ENCODE measurements at regions not wholly inside any gene's neighbourhood (a gene's known extent, or its start where the extent isn't known, plus 50 kb on each side); places are given as distances from the start of the nearest gene placed in this dataset.

GRCh38 chr1:168832661-168833060 lies 103.7 kb upstream of the DPT start:
- no peak overlapping the region for H3K9ac ChIP-seq (ENCODE audit: low read length in 3 of 3)

GRCh38 chr1:168833362-168833761 lies 104.4 kb upstream of the DPT start:
- intact Hi-C loops (cut with DNase I), result no loop called here
- Histone ChIP-seq H3K36me3 (ENCODE audit: control insufficient read depth in 2 of 3, insufficient read depth in 3 of 3, low read length in 3 of 3) (no peaks in the 10 kb centered on the region), H3K4me1 (ENCODE audit: control insufficient read depth in 2 of 3, insufficient read depth in 2 of 3, low read depth in 1 of 3, low read length in 3 of 3) (peaks cover 0 to 15% (median 9%) of the 10 kb centered on the region in 3 donors), H3K4me3 (ENCODE audit: low read length in 3 of 3) (no peak overlapping the region), H3K27me3 (ENCODE audit: control insufficient read depth, insufficient read depth, low read length) (no peaks in the 10 kb centered on the region), H3K9ac (ENCODE audit: low read length in 3 of 3) (peak overlapping the region in 1 of 3 donors; percentile 14), H3K9me3 (ENCODE audit: control insufficient read depth in 2 of 3, insufficient read depth in 1 of 3, low read length in 3 of 3) (no peaks in the 10 kb centered on the region), H3K27ac (ENCODE audit: low read depth in 2 of 2, low read length in 2 of 2) (peak overlapping the region; percentile 73 to 86)
- FAIRE-seq (no peak), DNase-seq (no peak)
- no peak for TF ChIP-seq CTCF (IDR thresholded peaks at IDR 0.05; ENCODE audit: borderline replicate concordance, extremely low read depth, insufficient read depth)

More at GRCh38 chr1:168832661-168833060, 103.7 kb upstream of the DPT start:
- Histone ChIP-seq H3K27ac (ENCODE audit: low read depth in 2 of 2, low read length in 2 of 2) (peak overlapping the region; percentile 3 to 20), H3K9me3 (ENCODE audit: control insufficient read depth in 2 of 3, insufficient read depth in 1 of 3, low read length in 3 of 3) (no peaks in the 10 kb centered on the region), H3K27me3 (ENCODE audit: control insufficient read depth, insufficient read depth, low read length) (no peaks in the 10 kb centered on the region), H3K36me3 (ENCODE audit: control insufficient read depth in 2 of 3, insufficient read depth in 3 of 3, low read length in 3 of 3) (no peaks in the 10 kb centered on the region), H3K4me1 (ENCODE audit: control insufficient read depth in 2 of 3, insufficient read depth in 2 of 3, low read depth in 1 of 3, low read length in 3 of 3) (peaks cover 0 to 15% (median 9%) of the 10 kb centered on the region in 3 donors), H3K4me3 (ENCODE audit: low read length in 3 of 3) (no peak overlapping the region)
- intact Hi-C loops (cut with DNase I), result no loop called here
- no peak for DNase-seq
- TF ChIP-seq CTCF (IDR thresholded peaks at IDR 0.05; ENCODE audit: borderline replicate concordance, extremely low read depth, insufficient read depth), result no peak
- no peak for FAIRE-seq

GRCh38 chr1:168833801-168834224 lies 104.8 kb upstream of the DPT start:
- H3K9me3 ChIP-seq (ENCODE audit: control insufficient read depth in 2 of 3, insufficient read depth in 1 of 3, low read length in 3 of 3), result no peaks in the 10 kb centered on the region
- no peak for FAIRE-seq
- H3K9ac ChIP-seq (ENCODE audit: low read length in 3 of 3), result peak overlapping the region in 1 of 3 donors; percentile 14
- TF ChIP-seq CTCF (IDR thresholded peaks at IDR 0.05; ENCODE audit: borderline replicate concordance, extremely low read depth, insufficient read depth), result no peak
- peak in 2 of 5 donors; percentile 22 to 39 for DNase-seq
- intact Hi-C loops (cut with DNase I), result no loop called here
- no peaks in the 10 kb centered on the region for H3K27me3 ChIP-seq (ENCODE audit: control insufficient read depth, insufficient read depth, low read length)
- no peak overlapping the region for H3K4me3 ChIP-seq (ENCODE audit: low read length in 3 of 3)
- H3K4me1 ChIP-seq (ENCODE audit: control insufficient read depth in 2 of 3, insufficient read depth in 2 of 3, low read depth in 1 of 3, low read length in 3 of 3), result peaks cover 0 to 15% (median 9%) of the 10 kb centered on the region in 3 donors
- no peaks in the 10 kb centered on the region for H3K36me3 ChIP-seq (ENCODE audit: control insufficient read depth in 2 of 3, insufficient read depth in 3 of 3, low read length in 3 of 3)
- peak overlapping the region; percentile 73 to 86 for H3K27ac ChIP-seq (ENCODE audit: low read depth in 2 of 2, low read length in 2 of 2)

Measured in kidney (tissue), 13 donors.